ENCODE measurements at regions not wholly inside any gene's neighbourhood (a gene's known extent, or its start where the extent isn't known, plus 50 kb on each side); places are given as distances from the start of the nearest gene placed in this dataset.

GRCh38 chr1:209249785-209250440 is 333.6 kb upstream of the CAMK1G start:
- no peak for DNase-seq

GRCh38 chr1:209250861-209251636 is 332.5 kb upstream of the CAMK1G start:
- no peak for DNase-seq

- no peak for DNase-seq
Measured at GRCh38 chr1:209256766-209257350, 326.7 kb upstream of the CAMK1G start.

GRCh38 chr1:209257454-209257853 is 326.1 kb upstream of the CAMK1G start:
- DNase-seq: no peak

GRCh38 chr1:209260136-209260535 is 323.4 kb upstream of the CAMK1G start:
- DNase-seq: no peak

- DNase-seq: no peak
Measured at GRCh38 chr1:209262631-209263030, 320.9 kb upstream of the CAMK1G start.

- no peak for DNase-seq
Measured at GRCh38 chr1:209265301-209265700, 318.2 kb upstream of the CAMK1G start.

GRCh38 chr1:209266590-209267205 is 316.8 kb upstream of the CAMK1G start:
- no peak for DNase-seq

- no peak for DNase-seq
Measured at GRCh38 chr1:209267968-209268367, 315.5 kb upstream of the CAMK1G start.

GRCh38 chr1:209268479-209268878 is 315.0 kb upstream of the CAMK1G start:
- no peak for DNase-seq

- no peak for DNase-seq
Measured at GRCh38 chr1:209276321-209276720, 307.2 kb upstream of the CAMK1G start.

GRCh38 chr1:209277662-209278061 is 305.9 kb upstream of the CAMK1G start:
- DNase-seq: no peak

- no peak for DNase-seq
Measured at GRCh38 chr1:209291715-209292114, 291.8 kb upstream of the CAMK1G start.

GRCh38 chr1:209302779-209303568 is 280.5 kb upstream of the CAMK1G start:
- no peak for DNase-seq

GRCh38 chr1:209304166-209304565 is 279.3 kb upstream of the CAMK1G start:
- DNase-seq: no peak

GRCh38 chr1:209305221-209305954 is 278.1 kb upstream of the CAMK1G start:
- no peak for DNase-seq

- no peak for DNase-seq
Measured at GRCh38 chr1:209307846-209308245, 275.7 kb upstream of the CAMK1G start.

GRCh38 chr1:209309198-209309597 is 274.3 kb upstream of the CAMK1G start:
- no peak for DNase-seq

- no peak for DNase-seq
Measured at GRCh38 chr1:209311770-209312169, 271.7 kb upstream of the CAMK1G start.

- no peak for DNase-seq
Measured at GRCh38 chr1:209316929-209317328, 266.6 kb upstream of the CAMK1G start.

- no peak for DNase-seq
Measured at GRCh38 chr1:209318181-209319056, 265.1 kb upstream of the CAMK1G start.
